GM12878 (cell line): ENCODE measurements at regions not wholly inside any gene's neighbourhood (a gene's known extent, or its start where the extent isn't known, plus 50 kb on each side); places are given as distances from the start of the nearest gene placed in this dataset.
A peak's percentile ranks its signal among the peaks of the same experiment; 100 is the strongest.

Experiments used
- ATAC-seq: fragments of 200-7000 bp; cut with Tn5 transposase; 3 replicates; pipeline ENCODE4 v1.9.1; 2020; ENCODE audit warnings: mild to moderate bottlenecking, moderate library complexity
- BruUV-seq: library from RNA; stranded (reverse); fragments of 400-500 nt; replicated peaks from 2 replicates; lab custom pipeline; 2021; lab: Mats Ljungman, UMichigan
- CTCF ChIA-PET: fragments of 300-600 bp; sonication (Branson Sonifier 250); formaldehyde crosslinking; extraction: SDS; loops from one replicate; lab custom pipeline; 2021; ENCODE audit warnings: inconsistent platforms; lab: Yijun Ruan, JAX
- POLR2A ChIA-PET: fragments of 350-600 bp; formaldehyde crosslinking; extraction: SDS; loops from one replicate; lab custom pipeline; 2021; ENCODE audit warnings: inconsistent platforms; lab: Charles Lee
- RAD21 ChIA-PET: fragments of 300-600 bp; sonication (Branson Sonifier 250); formaldehyde crosslinking; loops from one replicate; lab custom pipeline; 2023; ENCODE audit warnings: antibody characterized with exemption; ENCODE audit not compliant: unreplicated experiment; lab: Charles Lee
- SMC1A ChIA-PET: fragments of 300-600 bp; sonication (Branson Sonifier 250); formaldehyde crosslinking; loops from one replicate; lab custom pipeline; 2023; ENCODE audit not compliant: unreplicated experiment, uncharacterized antibody; lab: Charles Lee
- DNase-seq: peaks from one replicate; pipeline ENCODE4 v3.0.0-alpha.2; 2011; ENCODE audit warnings: low read depth, low spot score
- FAIRE-seq: peaks from 3 replicates; lab custom pipeline; 2011; peaks lifted over from hg19 to GRCh38; lab: Jason Lieb, UNC
- H2AFZ ChIP-seq: 2 replicates; pipeline ENCODE4 v1.6.0; 2011; ENCODE audit warnings: low read depth, low read length, control low read depth; ENCODE audit not compliant: control insufficient read depth
- H3K27ac ChIP-seq: 2 replicates; pipeline ENCODE4 v1.5.1; 2011; ENCODE audit warnings: control low read depth; ENCODE audit not compliant: control insufficient read depth, insufficient read depth
- H3K27me3 ChIP-seq, 2 experiments: replicated peaks in 1 of 2; 2 replicates each; pipeline versions ENCODE4 v1.6.0 to v1.6.1; 2011; ENCODE audit warnings: low read length in 1 of 2; ENCODE audit not compliant: control insufficient read depth in 2 of 2, insufficient read depth in 2 of 2
- H3K36me3 ChIP-seq, 2 experiments: 2 replicates each; pipeline ENCODE4 v1.5.1; 2011; ENCODE audit warnings: low read length in 1 of 2; ENCODE audit not compliant: control insufficient read depth in 2 of 2, insufficient read depth in 2 of 2
- H3K4me1 ChIP-seq: 2 replicates; pipeline ENCODE4 v1.6.1; 2011; ENCODE audit warnings: mild to moderate bottlenecking, low read length, moderate library complexity, mixed read lengths; ENCODE audit not compliant: control insufficient read depth, insufficient read depth
- H3K4me2 ChIP-seq: 2 replicates; pipeline ENCODE4 v1.6.0; 2011; ENCODE audit warnings: control low read depth; ENCODE audit not compliant: control insufficient read depth, insufficient read depth
- H3K4me3 ChIP-seq: fragments of 200-600 bp; sonication (generic); 2 replicates; pipeline ENCODE4 v1.5.1; 2016
- H3K79me2 ChIP-seq: 2 replicates; pipeline ENCODE4 v1.6.0; 2011; ENCODE audit warnings: low read length; ENCODE audit not compliant: control insufficient read depth, insufficient read depth
- H3K9ac ChIP-seq: 2 replicates; pipeline ENCODE4 v1.8.0; 2011; ENCODE audit warnings: low read length, control low read depth, mixed read lengths; ENCODE audit not compliant: control insufficient read depth, insufficient read depth
- H3K9me3 ChIP-seq: replicated peaks from 3 replicates; pipeline ENCODE4 v1.5.1; 2011; ENCODE audit warnings: mild to moderate bottlenecking, low read length; ENCODE audit not compliant: control insufficient read depth, insufficient read depth
- H4K20me1 ChIP-seq: 2 replicates; pipeline ENCODE4 v1.6.0; 2011; ENCODE audit not compliant: control insufficient read depth, insufficient read depth
- BHLHE40 ChIP-seq, 2 experiments: fragments of 450-650 bp in 1 of 2; IDR thresholded peaks; 2 replicates each; pipeline ENCODE4 v1.6.1; 2011 to 2017; ENCODE audit warnings: low read depth in 2 of 2, borderline replicate concordance in 1 of 2, improper control_type of control experiment in 1 of 2, low read length in 1 of 2, mild to moderate bottlenecking in 1 of 2
- BMI1 ChIP-seq: fragments of 450-650 bp; IDR thresholded peaks from 2 replicates; pipeline ENCODE4 v1.6.1; 2016; ENCODE audit warnings: mild to moderate bottlenecking, moderate library complexity, borderline replicate concordance
- E4F1 ChIP-seq: fragments of 450-650 bp; IDR thresholded peaks from 2 replicates; pipeline ENCODE4 v1.6.1; 2018; ENCODE audit warnings: borderline replicate concordance, mild to moderate bottlenecking; ENCODE audit not compliant: partially characterized antibody
- IRF4 ChIP-seq: IDR thresholded peaks from 2 replicates; pipeline ENCODE4 v1.6.1; 2011; ENCODE audit warnings: low read depth, low read length
- MYB ChIP-seq: fragments of 150-350 bp; IDR thresholded peaks from 2 replicates; pipeline ENCODE4 v1.6.1; 2014; ENCODE audit warnings: mild to moderate bottlenecking, low read depth, low read length, borderline replicate concordance
- NFIC ChIP-seq: IDR thresholded peaks from 2 replicates; pipeline ENCODE4 v1.6.1; 2012; ENCODE audit warnings: low read depth, mild to moderate bottlenecking, inconsistent platforms, low read length, moderate library complexity
- SUZ12 ChIP-seq: fragments of 200-600 bp; sonication (generic); IDR thresholded peaks from one replicate; pipeline ENCODE4 v1.6.1; 2018; ENCODE audit warnings: antibody characterized with exemption, mild to moderate bottlenecking; ENCODE audit not compliant: unreplicated experiment
- YY1 ChIP-seq: IDR thresholded peaks from 2 replicates; pipeline ENCODE4 v1.6.1; 2011; ENCODE audit warnings: low read depth, mild to moderate bottlenecking, low read length
- ZNF24 ChIP-seq: fragments of 450-650 bp; IDR thresholded peaks from 2 replicates; pipeline ENCODE4 v1.6.1; 2017; ENCODE audit warnings: antibody characterized with exemption, mild to moderate bottlenecking
- WGBS: methylation state at CpG from one replicate; pipeline ENCODE4 v1.1.6; 2016; ENCODE audit warnings: low lambda C conversion rate; ENCODE audit not compliant: insufficient replicate concordance, insufficient coverage; ENCODE audit errors: missing lambda C conversion rate; 5-methylcytosine and 5-hydroxymethylcytosine counted together
- in situ Hi-C: fragments of 300-500 bp; cut with MboI; formaldehyde crosslinking; loops from 9 replicates; pipeline ENCODE4 v1.14.3; 2018; ENCODE audit warnings: mixed read lengths
- intact Hi-C: fragments of 100-400 bp; cut with micrococcal nuclease; formaldehyde crosslinking; loops from one replicate; pipeline ENCODE4 v1.14.2; 2022; ENCODE audit not compliant: unreplicated experiment

- H3K79me2 ChIP-seq, result no peaks in the 10 kb centered on the region
- no peaks in the 10 kb centered on the region for H3K4me1 ChIP-seq
- RAD21 ChIA-PET, result no interaction called here
- FAIRE-seq (no peak), ATAC-seq (no peak), DNase-seq (no peak)
- no peaks in the 10 kb centered on the region for H3K9me3 ChIP-seq
- no peak overlapping the region for H3K4me3 ChIP-seq
- in situ Hi-C loops (no loop called here), intact Hi-C loops (no loop called here)
- POLR2A ChIA-PET, result no interaction called here
- no peak overlapping the region for H3K4me2 ChIP-seq
- H2AFZ ChIP-seq, result no peak overlapping the region
- 4% methylated on average over 1 of the region's 1 CpG for WGBS
- no peaks in the 10 kb centered on the region for H4K20me1 ChIP-seq
- H3K36me3 ChIP-seq, result no peaks in the 10 kb centered on the region
- no peaks in the 10 kb centered on the region; a peak in 1 of 4 replicates for H3K27me3 ChIP-seq
- CTCF ChIA-PET, result no interaction called here
- TF ChIP-seq MYB, result no peak
- TF ChIP-seq ZNF24, result no peak
- no peak for TF ChIP-seq E4F1
- no peak for TF ChIP-seq BMI1
- TF ChIP-seq SUZ12, result no peak
- BruUV-seq, result no TSS peak
- H3K9ac ChIP-seq, result no peak overlapping the region
- SMC1A ChIA-PET, result no interaction called here
- H3K27ac ChIP-seq, result no peak overlapping the region
Measured at GRCh38 chr5:156251076-156251475, 75.9 kb upstream of the SGCD start.

GRCh38 chr5:156253130-156253529, 73.8 kb upstream of the SGCD start:
- 17% methylated on average over 3 of the region's 3 CpGs for WGBS

More at GRCh38 chr5:156253130-156253529, 73.8 kb upstream of the SGCD start:
- SMC1A ChIA-PET, result no interaction called here
- DNase-seq (no peak), ATAC-seq (peak; percentile 56), FAIRE-seq (no peak)
- H3K9me3 ChIP-seq, result no peaks in the 10 kb centered on the region
- no peak overlapping the region for H2AFZ ChIP-seq
- no peak overlapping the region for H3K9ac ChIP-seq
- no TSS peak for BruUV-seq
- intact Hi-C loops, result no loop called here
- no peaks in the 10 kb centered on the region for H3K27me3 ChIP-seq
- H3K4me2 ChIP-seq, result no peak overlapping the region
- CTCF ChIA-PET, result no interaction called here
- no peak overlapping the region for H3K27ac ChIP-seq
- no peaks in the 10 kb centered on the region for H3K4me1 ChIP-seq
- H3K36me3 ChIP-seq, result no peaks in the 10 kb centered on the region
- no peaks in the 10 kb centered on the region for H4K20me1 ChIP-seq
- H3K79me2 ChIP-seq, result no peaks in the 10 kb centered on the region
- H3K4me3 ChIP-seq, result no peak overlapping the region
- POLR2A ChIA-PET, result no interaction called here
- RAD21 ChIA-PET, result no interaction called here
- no peak for TF ChIP-seq IRF4
- TF ChIP-seq NFIC, result no peak
- TF ChIP-seq BHLHE40 (IDR thresholded peaks at IDR 0.05; ENCODE audit: borderline replicate concordance in 1 of 2, low read depth in 2 of 2, low read length in 1 of 2), result 0 out of 4 replicates have a peak, but pooled peaks of 1 of the 2 experiments have one; percentile 20
- TF ChIP-seq YY1, result no peak
- in situ Hi-C loops, result no loop called here
